ENCODE measurements at regions not wholly inside any gene's neighbourhood (a gene's known extent, or its start where the extent isn't known, plus 50 kb on each side); places are given as distances from the start of the nearest gene placed in this dataset.

GRCh38 chr1:80801695-80802094 is 999.0 kb upstream of the ADGRL2 start:
- TF ChIP-seq CTCF (IDR thresholded peaks at IDR 0.05; ENCODE audit: low read length) (no peak), EZH2 (optimal IDR thresholded peaks at IDR 0.05; ENCODE audit: low read depth, low read length) (no peak), EZH2phosphoT487 (IDR thresholded peaks at IDR 0.05; ENCODE audit: low read length) (no peak)

All from MM.1S (cell line).